SU-DHL-6 (cell line): ENCODE measurements at regions not wholly inside any gene's neighbourhood (a gene's known extent, or its start where the extent isn't known, plus 50 kb on each side); places are given as distances from the start of the nearest gene placed in this dataset.

Source experiments
- H2AFZ ChIP-seq: fragments of 200-600 bp; sonication (generic); 2 replicates; pipeline ENCODE4 v1.6.1; 2014; ENCODE audit warnings: low read depth, mild to moderate bottlenecking, moderate library complexity, mixed read lengths, antibody characterized with exemption, low read length; ENCODE audit not compliant: severe bottlenecking
- H3F3A ChIP-seq: fragments of 200-600 bp; shearing (Covaris generic); 2 replicates; pipeline ENCODE4 v1.6.0; 2016; ENCODE audit warnings: antibody characterized with exemption, mild to moderate bottlenecking; ENCODE audit not compliant: insufficient read depth
- H3K27ac ChIP-seq: fragments of 200-600 bp; sonication (generic); 2 replicates; pipeline ENCODE4 v1.5.1; 2016; ENCODE audit warnings: low read depth, mild to moderate bottlenecking, low read length, moderate library complexity, mixed read lengths
- H3K27me3 ChIP-seq: fragments of 200-600 bp; sonication (generic), shearing (Covaris generic); 2 replicates; pipeline ENCODE4 v1.6.0; 2014; ENCODE audit warnings: mild to moderate bottlenecking, low read length
- H3K36me3 ChIP-seq: fragments of 200-600 bp; sonication (generic); 2 replicates; pipeline ENCODE4 v1.6.1; 2014; ENCODE audit warnings: mild to moderate bottlenecking, low read length, mixed read lengths
- H3K4me2 ChIP-seq: fragments of 300-600, 200-600 bp; shearing (Covaris generic), sonication (generic); 2 replicates; pipeline ENCODE4 v1.6.0; 2014; ENCODE audit warnings: low read length, low read depth, mild to moderate bottlenecking; ENCODE audit not compliant: poor library complexity, severe bottlenecking
- H3K4me3 ChIP-seq: fragments of 200-600 bp; sonication (generic); 2 replicates; pipeline ENCODE4 v1.5.1; 2014; ENCODE audit warnings: antibody characterized with exemption, low read length, mild to moderate bottlenecking, mixed read lengths; ENCODE audit not compliant: insufficient read depth, poor library complexity, severe bottlenecking
- H3K79me2 ChIP-seq: fragments of 200-600 bp; sonication (generic); 2 replicates; pipeline ENCODE4 v1.6.1; 2014; ENCODE audit warnings: mild to moderate bottlenecking, low read length, moderate library complexity; ENCODE audit not compliant: insufficient read depth
- H3K9ac ChIP-seq: fragments of 200-600 bp; sonication (generic); 2 replicates; pipeline ENCODE4 v1.7.0; 2014; ENCODE audit warnings: mild to moderate bottlenecking, low read length
- H3K9me2 ChIP-seq: fragments of 200-600 bp; sonication (generic); replicated peaks from 2 replicates; pipeline ENCODE4 v1.6.1; 2014; ENCODE audit warnings: low read length; ENCODE audit not compliant: insufficient read depth
- H3K9me3 ChIP-seq: fragments of 200-600 bp; sonication (generic); 2 replicates; pipeline ENCODE4 v1.6.1; 2014; ENCODE audit warnings: low read length, mixed read lengths; ENCODE audit not compliant: insufficient read depth
- H4K20me1 ChIP-seq: fragments of 200-600 bp; sonication (generic); 2 replicates; pipeline ENCODE4 v1.6.1; 2014; ENCODE audit warnings: low read depth, mild to moderate bottlenecking, antibody characterized with exemption, low read length, moderate library complexity, mixed read lengths
- EZH2phosphoT487 ChIP-seq: fragments of 200-600 bp; sonication (generic), shearing (Covaris generic); conservative IDR thresholded peaks from 2 replicates; pipeline ENCODE4 v1.6.1; 2018; ENCODE audit warnings: mild to moderate bottlenecking, antibody characterized with exemption, low read length, moderate library complexity, mixed read lengths
- TF ChIP-seq, protein P1 (sequence below): fragments of 200-600 bp; sonication (generic); IDR thresholded peaks from one replicate; pipeline ENCODE4 v1.5.1; 2017; ENCODE audit warnings: antibody characterized with exemption, mild to moderate bottlenecking, low read length, moderate library complexity; ENCODE audit not compliant: insufficient read depth, poor library complexity, severe bottlenecking

DNA sequence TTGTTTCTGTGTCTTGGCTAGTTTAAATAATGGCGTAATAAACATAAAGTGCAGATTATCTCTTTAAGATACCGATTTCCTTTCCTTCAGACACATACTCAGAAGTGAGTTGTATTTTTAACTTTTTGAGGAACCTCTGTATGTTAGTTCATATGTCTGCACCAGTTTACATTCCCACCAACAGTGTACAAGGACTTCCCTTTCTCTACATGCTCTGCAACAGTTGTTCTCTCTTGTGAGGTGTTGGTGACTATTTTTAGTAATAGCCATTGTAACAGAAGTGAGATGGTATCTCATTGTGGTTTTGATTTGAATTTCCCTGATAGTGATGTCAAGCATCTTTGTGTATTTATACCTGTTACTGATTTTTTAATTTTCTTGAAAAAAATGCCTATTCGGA lies 418.6 kb downstream of the UQCRFS1 start:
- H4K20me1 ChIP-seq = no peaks in the 10 kb centered on the region
- TF ChIP-seq, protein P1, sequence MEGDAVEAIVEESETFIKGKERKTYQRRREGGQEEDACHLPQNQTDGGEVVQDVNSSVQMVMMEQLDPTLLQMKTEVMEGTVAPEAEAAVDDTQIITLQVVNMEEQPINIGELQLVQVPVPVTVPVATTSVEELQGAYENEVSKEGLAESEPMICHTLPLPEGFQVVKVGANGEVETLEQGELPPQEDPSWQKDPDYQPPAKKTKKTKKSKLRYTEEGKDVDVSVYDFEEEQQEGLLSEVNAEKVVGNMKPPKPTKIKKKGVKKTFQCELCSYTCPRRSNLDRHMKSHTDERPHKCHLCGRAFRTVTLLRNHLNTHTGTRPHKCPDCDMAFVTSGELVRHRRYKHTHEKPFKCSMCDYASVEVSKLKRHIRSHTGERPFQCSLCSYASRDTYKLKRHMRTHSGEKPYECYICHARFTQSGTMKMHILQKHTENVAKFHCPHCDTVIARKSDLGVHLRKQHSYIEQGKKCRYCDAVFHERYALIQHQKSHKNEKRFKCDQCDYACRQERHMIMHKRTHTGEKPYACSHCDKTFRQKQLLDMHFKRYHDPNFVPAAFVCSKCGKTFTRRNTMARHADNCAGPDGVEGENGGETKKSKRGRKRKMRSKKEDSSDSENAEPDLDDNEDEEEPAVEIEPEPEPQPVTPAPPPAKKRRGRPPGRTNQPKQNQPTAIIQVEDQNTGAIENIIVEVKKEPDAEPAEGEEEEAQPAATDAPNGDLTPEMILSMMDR = no peak
- H3K27ac ChIP-seq = no peak overlapping the region
- H3K9me2 ChIP-seq = no peaks in the 10 kb centered on the region
- no peak overlapping the region for H3K4me2 ChIP-seq
- no peaks in the 10 kb centered on the region for H3K27me3 ChIP-seq
- H3K79me2 ChIP-seq = no peaks in the 10 kb centered on the region
- no peaks in the 10 kb centered on the region for H3F3A ChIP-seq
- no peak overlapping the region for H3K4me3 ChIP-seq
- no peaks in the 10 kb centered on the region for H3K9me3 ChIP-seq
- H3K9ac ChIP-seq = no peak overlapping the region
- H3K36me3 ChIP-seq = no peaks in the 10 kb centered on the region
- H2AFZ ChIP-seq = no peak overlapping the region

DNA sequence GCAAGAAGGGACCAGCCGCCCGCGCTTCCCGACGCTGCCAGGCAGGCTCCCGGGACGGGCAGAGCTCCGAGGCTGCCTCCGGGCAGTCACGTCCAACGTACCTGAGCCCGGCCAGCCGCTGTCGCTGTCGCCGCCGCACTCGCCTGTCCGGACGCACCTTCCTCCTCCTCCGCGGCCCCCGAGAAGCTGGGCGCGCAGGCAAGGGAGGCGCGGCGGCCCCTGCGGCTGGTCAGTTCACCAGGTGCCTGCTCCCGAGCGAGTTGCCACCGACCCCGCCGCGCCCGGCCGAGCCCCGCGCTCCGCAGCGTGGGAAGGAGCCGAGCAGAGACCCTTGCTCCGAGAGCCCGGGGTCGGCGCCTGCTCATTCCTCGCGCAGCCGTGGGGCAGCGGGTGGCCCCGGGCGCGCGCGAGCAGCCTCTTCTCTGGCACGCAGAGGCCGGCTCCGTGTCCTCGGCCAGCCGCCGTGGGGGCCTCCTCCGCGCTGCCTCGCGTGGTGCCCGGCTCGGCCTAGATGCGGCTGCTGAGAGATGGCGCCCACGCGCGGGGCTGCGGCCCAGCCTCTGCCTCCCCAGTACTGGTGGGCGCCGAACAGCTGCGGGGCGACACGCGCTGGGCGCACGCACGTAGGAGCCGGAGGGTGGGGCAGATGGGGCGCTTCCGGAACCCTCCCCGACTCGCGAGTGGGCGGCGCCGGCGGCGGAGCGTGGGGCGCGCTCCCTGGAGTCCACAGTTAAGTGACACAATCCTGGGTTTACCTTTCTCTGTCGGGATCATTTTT lies 419.4 kb downstream of the UQCRFS1 start:
- no peak overlapping the region for H3K4me2 ChIP-seq
- no peak for TF ChIP-seq EZH2phosphoT487
- TF ChIP-seq, protein P1 = no peak
- no peak overlapping the region for H3K9ac ChIP-seq
- no peaks in the 10 kb centered on the region for H4K20me1 ChIP-seq
- no peaks in the 10 kb centered on the region for H3K9me3 ChIP-seq
- no peaks in the 10 kb centered on the region for H3F3A ChIP-seq
- no peaks in the 10 kb centered on the region for H3K27me3 ChIP-seq
- H3K9me2 ChIP-seq = no peaks in the 10 kb centered on the region
- no peak overlapping the region for H2AFZ ChIP-seq
- no peaks in the 10 kb centered on the region for H3K36me3 ChIP-seq
- no peak overlapping the region for H3K27ac ChIP-seq
- H3K79me2 ChIP-seq = no peaks in the 10 kb centered on the region
- no peak overlapping the region for H3K4me3 ChIP-seq

DNA sequence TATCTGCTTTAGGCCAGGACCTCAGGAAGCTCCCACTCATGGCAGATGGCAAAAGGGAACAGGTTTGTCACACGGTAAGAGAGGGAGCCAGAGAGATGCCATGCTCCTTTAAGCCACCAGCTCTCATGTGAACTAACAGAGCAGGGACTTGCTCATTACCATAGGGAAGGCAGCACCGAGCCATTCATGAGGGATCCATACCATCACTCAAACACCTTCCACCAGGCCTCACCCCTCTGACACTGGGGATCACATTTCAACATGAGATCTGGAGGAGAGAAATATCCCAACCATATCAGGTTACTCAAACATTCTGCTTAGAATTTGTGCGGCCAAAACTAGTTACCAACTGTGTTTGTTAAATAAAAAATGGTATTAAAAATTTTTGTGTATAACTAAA lies 427.0 kb downstream of the UQCRFS1 start:
- Histone ChIP-seq H3K27ac (no peak overlapping the region), H3K9me3 (no peaks in the 10 kb centered on the region), H3K9ac (no peak overlapping the region), H3K27me3 (no peaks in the 10 kb centered on the region), H3K4me2 (no peak overlapping the region), H4K20me1 (no peaks in the 10 kb centered on the region), H3F3A (no peaks in the 10 kb centered on the region), H3K79me2 (no peaks in the 10 kb centered on the region), H3K4me3 (no peak overlapping the region), H2AFZ (no peak overlapping the region), H3K36me3 (no peaks in the 10 kb centered on the region), H3K9me2 (no peaks in the 10 kb centered on the region)
- TF ChIP-seq EZH2phosphoT487 = no peak
- TF ChIP-seq, protein P1 = no peak
